ENCODE measurements at regions not wholly inside any gene's neighbourhood (a gene's known extent, or its start where the extent isn't known, plus 50 kb on each side); places are given as distances from the start of the nearest gene placed in this dataset.

DNA sequence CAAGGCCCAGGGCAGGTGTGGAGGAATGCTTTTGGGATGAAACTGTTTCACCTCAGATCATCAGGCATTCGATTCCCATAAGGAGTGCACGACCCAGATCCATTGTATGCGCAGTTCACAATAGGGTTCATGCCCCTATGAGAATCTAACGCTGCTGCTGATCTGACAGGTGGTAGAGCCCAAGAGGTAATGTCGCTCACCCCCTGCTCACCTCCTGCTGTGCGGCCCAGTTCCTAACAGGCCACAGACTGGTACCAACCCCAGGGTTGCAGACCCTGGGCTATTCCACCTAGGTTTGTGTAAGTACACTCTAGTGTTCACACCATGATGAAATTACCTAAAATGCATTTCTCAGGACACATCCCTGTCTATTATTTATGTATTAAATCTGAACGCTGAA lies 72.5 kb downstream of the COPS8 start:
- TF ChIP-seq, protein P1, sequence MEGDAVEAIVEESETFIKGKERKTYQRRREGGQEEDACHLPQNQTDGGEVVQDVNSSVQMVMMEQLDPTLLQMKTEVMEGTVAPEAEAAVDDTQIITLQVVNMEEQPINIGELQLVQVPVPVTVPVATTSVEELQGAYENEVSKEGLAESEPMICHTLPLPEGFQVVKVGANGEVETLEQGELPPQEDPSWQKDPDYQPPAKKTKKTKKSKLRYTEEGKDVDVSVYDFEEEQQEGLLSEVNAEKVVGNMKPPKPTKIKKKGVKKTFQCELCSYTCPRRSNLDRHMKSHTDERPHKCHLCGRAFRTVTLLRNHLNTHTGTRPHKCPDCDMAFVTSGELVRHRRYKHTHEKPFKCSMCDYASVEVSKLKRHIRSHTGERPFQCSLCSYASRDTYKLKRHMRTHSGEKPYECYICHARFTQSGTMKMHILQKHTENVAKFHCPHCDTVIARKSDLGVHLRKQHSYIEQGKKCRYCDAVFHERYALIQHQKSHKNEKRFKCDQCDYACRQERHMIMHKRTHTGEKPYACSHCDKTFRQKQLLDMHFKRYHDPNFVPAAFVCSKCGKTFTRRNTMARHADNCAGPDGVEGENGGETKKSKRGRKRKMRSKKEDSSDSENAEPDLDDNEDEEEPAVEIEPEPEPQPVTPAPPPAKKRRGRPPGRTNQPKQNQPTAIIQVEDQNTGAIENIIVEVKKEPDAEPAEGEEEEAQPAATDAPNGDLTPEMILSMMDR (IDR thresholded peaks at IDR 0.05; ENCODE audit: extremely low read depth in 1 of 2, insufficient read depth in 1 of 2, low read depth in 1 of 2, low read length in 2 of 2): no peak
- TF ChIP-seq JUN (IDR thresholded peaks at IDR 0.05; ENCODE audit: borderline replicate concordance, insufficient read depth, insufficient read length, low read depth): no peak
